SU-DHL-6 (cell line): ENCODE measurements at regions not wholly inside any gene's neighbourhood (a gene's known extent, or its start where the extent isn't known, plus 50 kb on each side); places are given as distances from the start of the nearest gene placed in this dataset.

Experiments
- EZH2phosphoT487 ChIP-seq: fragments of 200-600 bp; sonication (generic), shearing (Covaris generic); conservative IDR thresholded peaks from 2 replicates; pipeline ENCODE4 v1.6.1; 2018; ENCODE audit warnings: mild to moderate bottlenecking, antibody characterized with exemption, low read length, moderate library complexity, mixed read lengths
- TF ChIP-seq, protein P1 (sequence below): fragments of 200-600 bp; sonication (generic); IDR thresholded peaks from one replicate; pipeline ENCODE4 v1.5.1; 2017; ENCODE audit warnings: antibody characterized with exemption, mild to moderate bottlenecking, low read length, moderate library complexity; ENCODE audit not compliant: insufficient read depth, poor library complexity, severe bottlenecking

GRCh38 chr4:62591756-62592155 lies 1391.6 kb downstream of the ADGRL3 start:
- TF ChIP-seq EZH2phosphoT487, result no peak
- TF ChIP-seq, protein P1, sequence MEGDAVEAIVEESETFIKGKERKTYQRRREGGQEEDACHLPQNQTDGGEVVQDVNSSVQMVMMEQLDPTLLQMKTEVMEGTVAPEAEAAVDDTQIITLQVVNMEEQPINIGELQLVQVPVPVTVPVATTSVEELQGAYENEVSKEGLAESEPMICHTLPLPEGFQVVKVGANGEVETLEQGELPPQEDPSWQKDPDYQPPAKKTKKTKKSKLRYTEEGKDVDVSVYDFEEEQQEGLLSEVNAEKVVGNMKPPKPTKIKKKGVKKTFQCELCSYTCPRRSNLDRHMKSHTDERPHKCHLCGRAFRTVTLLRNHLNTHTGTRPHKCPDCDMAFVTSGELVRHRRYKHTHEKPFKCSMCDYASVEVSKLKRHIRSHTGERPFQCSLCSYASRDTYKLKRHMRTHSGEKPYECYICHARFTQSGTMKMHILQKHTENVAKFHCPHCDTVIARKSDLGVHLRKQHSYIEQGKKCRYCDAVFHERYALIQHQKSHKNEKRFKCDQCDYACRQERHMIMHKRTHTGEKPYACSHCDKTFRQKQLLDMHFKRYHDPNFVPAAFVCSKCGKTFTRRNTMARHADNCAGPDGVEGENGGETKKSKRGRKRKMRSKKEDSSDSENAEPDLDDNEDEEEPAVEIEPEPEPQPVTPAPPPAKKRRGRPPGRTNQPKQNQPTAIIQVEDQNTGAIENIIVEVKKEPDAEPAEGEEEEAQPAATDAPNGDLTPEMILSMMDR, result no peak
